Hepatic stellate cell (primary cell): ENCODE measurements at regions not wholly inside any gene's neighbourhood (a gene's known extent, or its start where the extent isn't known, plus 50 kb on each side); places are given as distances from the start of the nearest gene placed in this dataset.

ENCODE experiments used
- DNase-seq: peaks from one replicate; pipeline ENCODE4 v3.0.0; 2011; ENCODE audit warnings: low spot score

- no peak for DNase-seq
Observed at GRCh38 chr9:108710424-108710823, 145.4 kb downstream of the ACTL7B start.

- no peak for DNase-seq
Observed at GRCh38 chr9:108709997-108710396, 145.8 kb downstream of the ACTL7B start.

DNA sequence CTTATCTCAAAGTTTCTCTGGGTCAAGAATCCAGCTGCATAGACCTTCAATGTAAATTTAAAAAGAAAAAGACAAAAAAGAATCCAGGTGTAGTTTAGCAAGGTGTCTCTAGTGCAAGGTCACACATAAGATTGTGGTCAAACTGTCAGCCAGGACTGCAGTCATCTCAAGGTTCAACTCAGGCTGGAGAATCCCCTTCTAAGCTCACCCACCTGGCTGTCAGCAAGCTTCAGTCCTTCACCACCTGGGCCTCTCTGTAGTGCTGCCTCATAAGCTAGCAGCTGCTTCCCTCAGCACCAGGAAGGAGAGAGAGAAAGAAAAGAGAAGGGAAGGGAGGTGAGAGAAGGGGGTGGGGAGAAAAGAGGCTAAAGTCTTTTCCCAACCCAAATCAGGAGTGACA lies 146.7 kb downstream of the ACTL7B start:
- no peak for DNase-seq

DNA sequence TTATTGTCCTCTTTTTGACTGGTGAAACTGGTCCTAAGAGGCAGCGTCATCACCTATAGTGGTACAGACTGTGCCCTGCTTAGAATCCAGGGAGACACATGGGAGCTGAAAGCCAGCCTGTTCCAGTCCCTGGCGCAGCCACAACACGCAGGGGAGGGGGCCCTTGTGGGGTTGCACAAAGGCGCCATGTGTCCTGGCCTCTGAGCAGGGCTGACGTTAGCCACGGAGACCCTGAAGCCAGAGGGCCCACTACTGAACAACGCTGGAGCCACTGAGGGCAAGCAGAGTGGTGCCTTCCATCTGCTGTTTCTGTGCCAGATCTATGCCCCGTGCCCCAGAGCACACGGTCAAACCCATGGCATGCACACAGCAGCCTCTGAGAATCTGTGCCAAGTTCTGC lies 147.3 kb downstream of the ACTL7B start:
- DNase-seq: no peak

DNA sequence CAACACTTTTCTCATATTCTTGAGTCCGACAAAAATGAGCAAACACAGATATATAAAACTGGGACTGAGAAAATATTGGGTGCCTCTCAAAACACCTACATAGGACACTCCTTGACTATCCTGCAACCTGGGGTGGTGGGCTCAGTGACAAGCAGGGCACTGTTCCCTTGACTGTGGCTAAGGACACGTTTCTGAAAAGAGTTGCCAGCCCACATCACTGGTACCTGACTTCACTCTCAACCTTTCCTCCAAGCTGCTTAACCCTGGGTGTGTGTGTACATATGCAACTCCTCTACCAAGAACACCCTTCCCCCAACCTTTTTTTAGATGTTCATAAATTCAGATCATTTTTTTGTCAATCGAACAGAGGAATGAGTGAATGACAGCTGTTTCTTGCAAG lies 148.7 kb downstream of the ACTL7B start:
- no peak for DNase-seq

DNA sequence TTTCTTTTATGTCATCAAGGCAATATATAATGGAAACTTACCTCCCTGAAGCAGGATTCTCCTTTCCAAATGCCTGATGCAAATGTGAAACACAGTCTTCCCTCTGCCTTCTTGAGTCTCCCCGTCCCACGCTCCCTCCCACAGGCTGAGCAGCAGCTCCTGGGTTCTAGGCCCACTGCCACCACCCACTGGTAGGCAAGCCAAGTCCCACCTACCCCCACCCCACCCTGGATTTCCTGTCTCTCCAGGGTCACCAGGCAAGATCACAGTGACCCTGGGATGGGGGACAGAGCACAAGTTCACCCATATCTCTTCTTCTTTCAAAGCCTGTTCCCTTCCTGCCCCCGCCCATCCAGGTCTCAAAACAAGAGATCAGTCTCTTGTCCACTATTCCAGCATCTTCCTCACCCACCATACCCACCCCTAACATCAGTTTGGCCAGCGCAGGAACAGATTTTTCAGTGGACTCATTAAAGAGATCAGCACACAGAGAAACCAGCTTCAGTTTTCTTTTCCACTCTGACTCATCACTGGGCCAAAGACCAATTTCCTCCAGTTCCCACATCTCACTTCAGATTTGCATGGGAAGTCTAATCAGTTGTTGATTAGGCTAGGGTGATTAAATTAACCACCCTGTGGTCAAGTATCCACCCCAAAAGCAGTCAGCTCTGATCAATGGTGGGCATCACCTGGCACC lies 151.5 kb downstream of the ACTL7B start:
- no peak for DNase-seq

DNA sequence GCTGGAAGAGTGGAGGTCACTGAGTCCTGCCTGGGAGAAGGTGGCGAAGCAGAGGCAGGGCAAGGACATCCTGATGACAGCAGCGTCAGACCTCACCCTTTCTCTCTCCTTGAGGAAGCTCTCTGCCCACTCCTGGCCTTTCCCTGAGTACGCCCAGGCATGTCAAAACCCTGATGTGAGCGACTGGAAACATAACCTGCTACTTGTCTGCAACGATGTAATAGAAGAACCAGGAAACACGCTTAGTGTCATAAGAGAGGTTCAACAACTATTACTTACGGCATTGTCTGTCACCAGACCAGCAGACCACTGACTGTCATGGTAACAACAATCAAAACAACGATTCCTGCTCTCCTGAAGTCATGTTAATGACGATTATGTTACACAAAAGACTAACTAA lies 152.4 kb downstream of the ACTL7B start:
- DNase-seq: no peak

GRCh38 chr9:108702681-108703080 lies 153.1 kb downstream of the ACTL7B start:
- DNase-seq: no peak

DNA sequence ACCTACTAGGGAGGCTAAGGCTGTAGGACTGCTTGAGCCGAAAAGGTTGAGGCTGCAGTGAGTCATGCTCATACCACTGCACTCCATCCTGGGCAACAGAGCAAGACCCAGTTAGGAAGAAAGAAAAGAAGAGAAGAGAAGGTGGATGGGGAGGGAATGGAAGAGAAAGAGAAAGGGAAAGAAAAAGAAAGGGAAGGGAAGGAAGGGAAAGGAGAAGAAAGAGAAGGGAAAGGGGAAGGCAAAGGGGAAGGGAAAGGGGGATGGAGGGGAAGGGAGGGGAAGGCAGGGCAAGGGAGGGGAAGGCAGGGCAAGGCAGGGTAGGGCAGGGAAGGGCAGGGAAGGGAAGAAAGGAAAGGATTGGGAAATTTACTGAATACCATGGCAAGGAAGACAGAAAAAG lies 157.0 kb downstream of the ACTL7B start:
- no peak for DNase-seq

DNA sequence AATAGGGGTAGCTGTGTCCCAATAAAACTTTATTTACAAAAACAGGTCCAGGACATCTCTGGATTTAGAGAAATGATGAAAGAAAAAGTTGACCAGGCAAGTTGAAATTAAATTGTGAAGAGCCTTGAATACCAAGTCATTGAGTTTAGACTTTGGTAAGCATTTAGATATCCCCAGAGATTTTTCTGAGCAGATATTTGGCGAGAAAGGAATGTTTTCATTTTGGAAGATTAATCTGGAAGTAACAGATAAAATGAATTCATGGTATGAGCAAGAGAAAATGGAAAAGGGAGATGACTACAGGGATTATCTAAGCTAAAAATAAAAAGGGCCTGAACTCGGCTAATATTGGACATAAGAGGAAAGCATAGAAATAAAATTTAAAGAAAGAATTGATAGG lies 157.6 kb downstream of the ACTL7B start:
- DNase-seq: no peak

GRCh38 chr9:108696156-108696555 lies 159.6 kb downstream of the ACTL7B start:
- no peak for DNase-seq

DNA sequence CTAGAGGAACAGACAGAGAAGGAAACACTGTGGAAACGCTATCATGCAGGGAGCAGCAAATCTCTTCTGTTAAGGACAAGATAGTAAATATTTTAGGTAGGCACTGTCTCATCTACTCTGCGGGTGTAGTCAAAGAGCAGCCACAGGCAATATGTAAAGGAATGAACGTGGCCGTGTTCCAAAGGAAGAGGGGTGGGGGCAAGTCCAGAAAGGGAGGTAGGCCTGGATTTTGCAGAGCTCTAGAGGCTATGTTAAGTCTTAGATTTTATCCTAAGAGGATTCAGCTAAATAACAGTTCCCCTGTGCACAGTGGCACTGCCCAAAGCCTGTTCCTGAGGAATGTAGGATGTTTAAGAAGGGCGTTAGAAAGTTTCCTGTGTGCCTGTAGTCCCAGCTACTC lies 161.6 kb downstream of the ACTL7B start:
- DNase-seq: no peak

- no peak for DNase-seq
Observed at GRCh38 chr9:108691614-108692013, 164.2 kb downstream of the ACTL7B start.

GRCh38 chr9:108688676-108689075 lies 167.1 kb downstream of the ACTL7B start:
- no peak for DNase-seq

DNA sequence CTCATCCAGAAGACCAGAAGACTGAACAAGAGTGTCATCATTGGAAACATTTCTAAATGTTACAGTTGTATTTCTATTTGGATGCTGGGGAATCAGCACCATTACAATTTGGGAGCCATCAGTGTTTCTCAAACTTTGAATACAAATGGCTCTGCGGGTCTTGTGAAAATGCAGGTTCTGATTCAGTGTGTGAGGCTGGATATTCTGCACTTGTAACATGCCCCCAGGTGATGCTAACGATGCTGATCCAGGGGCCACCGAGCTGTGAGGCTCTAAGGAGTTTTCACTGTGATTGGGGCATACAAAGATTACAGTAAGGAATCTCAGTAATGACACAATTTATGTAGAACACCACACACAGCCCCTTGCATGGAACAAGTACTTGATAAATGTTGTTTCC lies 167.7 kb downstream of the ACTL7B start:
- DNase-seq: no peak

DNA sequence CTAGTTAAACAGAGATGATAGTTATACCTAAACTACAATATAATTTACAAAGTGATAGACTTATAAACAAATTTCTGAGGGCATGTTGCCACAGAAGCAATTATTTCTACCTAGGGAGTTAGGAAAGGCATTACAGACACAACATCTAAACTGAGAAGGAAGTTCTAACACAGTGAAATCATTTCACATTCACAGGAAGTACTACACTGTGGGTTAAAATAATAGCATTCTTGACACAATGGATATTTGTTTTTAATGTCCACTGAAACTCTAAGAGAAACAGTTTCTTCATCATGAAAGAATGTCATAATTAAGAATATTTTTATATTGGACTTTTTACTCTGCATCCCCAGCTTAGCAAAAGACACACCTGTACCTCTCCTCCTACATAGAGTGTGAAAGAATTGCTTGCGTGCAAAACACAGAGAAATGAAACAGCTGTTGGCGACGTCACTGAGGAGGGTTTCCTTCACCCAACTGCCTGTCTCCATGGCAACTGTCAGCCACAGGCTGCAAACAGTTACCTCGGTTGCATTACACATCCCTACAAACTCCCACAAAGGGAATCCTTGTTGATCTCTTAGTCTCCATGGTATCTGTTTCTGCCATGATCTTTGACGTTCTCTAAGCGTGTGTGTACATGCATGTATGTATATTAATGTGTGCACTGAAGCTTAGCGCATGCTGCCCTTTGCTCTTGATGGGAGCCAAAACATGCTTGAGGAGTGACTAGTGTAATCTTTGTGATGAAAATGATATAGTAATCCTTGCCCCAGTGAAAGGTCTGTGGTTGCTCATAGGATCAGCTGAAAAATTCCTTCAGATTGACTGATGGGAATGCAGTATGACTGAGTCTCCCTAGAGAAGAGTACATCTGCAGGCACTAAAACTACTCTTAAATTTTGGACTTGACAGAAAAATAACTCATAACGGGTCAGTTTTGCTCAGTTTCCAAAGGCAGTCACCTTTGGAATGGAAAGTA lies 168.5 kb downstream of the ACTL7B start:
- no peak for DNase-seq

DNA sequence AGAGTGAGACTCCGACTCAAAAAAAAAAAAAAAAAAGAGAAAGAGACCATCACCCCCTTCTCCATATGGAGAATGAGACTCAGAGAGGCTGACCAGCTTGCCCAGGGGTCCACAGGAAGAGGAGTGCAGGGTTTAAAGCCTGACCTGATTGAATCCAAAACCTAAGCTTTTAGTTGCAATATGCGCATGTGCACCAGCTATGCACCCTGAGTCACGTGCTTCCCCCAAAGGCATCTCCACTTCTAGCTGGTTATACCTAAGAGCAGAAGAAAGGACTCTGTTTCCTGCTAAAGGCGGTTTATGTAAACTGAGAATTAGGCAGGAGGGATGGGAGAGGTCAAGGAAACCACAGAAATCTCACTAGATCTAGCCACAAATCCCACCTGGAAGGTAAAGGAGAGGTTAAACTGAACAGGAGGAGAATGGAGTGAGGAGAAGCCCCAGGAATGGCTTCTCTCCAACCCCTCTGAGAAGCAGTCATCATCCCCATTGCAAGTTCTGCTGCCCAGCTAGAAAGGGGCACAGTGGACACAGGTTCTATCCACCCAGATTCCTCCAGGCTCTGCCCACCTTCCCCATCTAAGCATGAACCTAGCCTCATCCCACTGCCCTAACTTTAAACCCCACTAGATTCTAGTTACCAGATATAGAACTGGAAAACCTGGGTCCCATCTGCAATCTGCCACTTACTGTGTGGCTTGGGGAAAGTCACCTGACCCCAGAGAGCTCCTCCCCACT lies 171.3 kb downstream of the ACTL7B start:
- no peak for DNase-seq

DNA sequence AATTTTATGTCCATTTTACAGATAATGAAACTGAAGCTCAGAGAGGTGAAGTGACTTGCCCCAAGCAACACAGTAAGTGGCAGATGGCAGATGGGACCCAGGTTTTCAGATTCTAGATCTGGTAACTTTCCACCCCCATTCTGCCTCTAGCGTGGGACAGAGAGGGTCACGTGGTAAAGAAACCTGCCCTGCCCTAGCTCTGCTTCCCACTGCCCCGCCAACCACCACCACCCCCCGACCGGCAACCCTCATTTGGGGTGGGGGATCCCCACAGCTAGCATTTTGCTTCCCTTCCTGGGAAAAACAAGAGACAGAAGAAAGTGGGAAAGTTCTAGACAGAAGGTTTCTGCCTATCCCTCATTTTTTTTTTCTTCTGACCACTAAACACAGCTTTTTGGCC lies 172.5 kb downstream of the ACTL7B start:
- no peak for DNase-seq

- no peak for DNase-seq
Observed at GRCh38 chr9:108681851-108682590, 173.8 kb downstream of the ACTL7B start.

DNA sequence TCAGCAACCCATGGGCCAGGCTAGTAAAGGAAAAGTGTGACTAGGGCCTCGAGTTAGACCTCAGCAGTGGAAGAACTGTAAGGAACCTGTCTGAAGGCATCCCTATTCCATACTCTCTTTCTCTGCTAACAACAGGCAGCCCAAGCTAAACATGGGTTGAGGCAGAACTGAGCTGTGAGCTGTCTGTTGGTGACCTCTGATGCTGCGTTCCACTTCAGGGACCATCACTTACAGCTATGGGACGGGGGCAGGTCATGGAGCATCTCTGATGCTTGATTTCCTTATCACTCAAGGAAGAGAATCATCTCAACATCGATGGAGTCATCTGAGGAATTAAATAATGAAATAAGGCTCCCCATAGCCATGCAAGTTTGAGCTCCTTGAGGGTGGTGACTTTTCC lies 174.8 kb downstream of the ACTL7B start:
- DNase-seq: no peak

- no peak for DNase-seq
Observed at GRCh38 chr9:108677776-108678175, 178.0 kb downstream of the ACTL7B start.

DNA sequence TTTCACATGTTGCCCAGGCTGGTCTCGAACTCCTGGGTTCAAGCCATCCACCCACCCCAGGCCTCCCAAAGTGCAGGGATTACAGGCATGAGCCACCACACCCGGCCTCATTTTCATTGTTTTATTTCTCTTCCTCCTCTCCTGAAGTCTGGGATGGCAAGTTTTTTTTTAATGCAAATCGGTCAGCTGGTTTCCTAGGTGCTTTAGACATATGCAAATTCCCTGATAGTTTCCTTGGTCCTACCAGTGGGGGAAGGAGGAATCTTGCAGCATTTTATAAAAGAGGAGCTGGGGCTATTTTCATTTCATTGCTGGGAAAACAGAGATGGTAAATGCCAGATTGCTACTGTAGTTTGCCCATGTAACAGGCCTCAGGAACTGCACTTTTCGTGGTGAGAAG lies 179.4 kb downstream of the ACTL7B start:
- no peak for DNase-seq
